ENCODE measurements at regions not wholly inside any gene's neighbourhood (a gene's known extent, or its start where the extent isn't known, plus 50 kb on each side); places are given as distances from the start of the nearest gene placed in this dataset.

GRCh38 chr5:124692950-124693349, 53.5 kb downstream of the ZNF608 start:
- Mint-ChIP-seq H3K4me1 (ENCODE audit: low read depth) (no peaks in the 10 kb centered on the region), H3K27ac (no peak overlapping the region), H3K4me3 (no peak overlapping the region), H3K36me3 (no peaks in the 10 kb centered on the region), H3K27me3 (no peaks in the 10 kb centered on the region), H3K9me3 (no peaks in the 10 kb centered on the region)
- intact Hi-C loops (cut with micrococcal nuclease) = no loop called here
- ChIA-PET POLR2A (interaction anchor here (0.7 kb wide), 1 partner anchor 1451 kb away, joined by 3 read pairs; no protein-coding TSS in a partner anchor), CTCF (no interaction called here)
- DNase-seq = no peak

GRCh38 chr5:124692324-124692723, 54.1 kb downstream of the ZNF608 start:
- Mint-ChIP-seq H3K27ac (no peak overlapping the region), H3K27me3 (no peaks in the 10 kb centered on the region), H3K9me3 (no peaks in the 10 kb centered on the region), H3K4me1 (ENCODE audit: low read depth) (no peaks in the 10 kb centered on the region), H3K36me3 (no peaks in the 10 kb centered on the region), H3K4me3 (no peak overlapping the region)
- intact Hi-C loops (cut with micrococcal nuclease) = no loop called here
- POLR2A ChIA-PET = no interaction called here
- CTCF ChIA-PET = no interaction called here
- DNase-seq = no peak

GRCh38 chr5:124689653-124690052, 56.8 kb downstream of the ZNF608 start:
- no peaks in the 10 kb centered on the region for H3K9me3 Mint-ChIP-seq
- POLR2A ChIA-PET = no interaction called here
- H3K27ac Mint-ChIP-seq = no peak overlapping the region
- no peaks in the 10 kb centered on the region for H3K36me3 Mint-ChIP-seq
- no peak overlapping the region for H3K4me3 Mint-ChIP-seq
- intact Hi-C loops (cut with micrococcal nuclease) = no loop called here
- DNase-seq = no peak
- H3K27me3 Mint-ChIP-seq = no peaks in the 10 kb centered on the region
- CTCF ChIA-PET = no interaction called here
- H3K4me1 Mint-ChIP-seq (ENCODE audit: low read depth) = no peaks in the 10 kb centered on the region

- no peak overlapping the region for H3K4me3 Mint-ChIP-seq
- no peaks in the 10 kb centered on the region for H3K36me3 Mint-ChIP-seq
- POLR2A ChIA-PET = no interaction called here
- intact Hi-C loops (cut with micrococcal nuclease) = no loop called here
- DNase-seq = no peak
- H3K4me1 Mint-ChIP-seq (ENCODE audit: low read depth) = no peaks in the 10 kb centered on the region
- no peak overlapping the region for H3K27ac Mint-ChIP-seq
- no peaks in the 10 kb centered on the region for H3K9me3 Mint-ChIP-seq
- no peaks in the 10 kb centered on the region for H3K27me3 Mint-ChIP-seq
- CTCF ChIA-PET = no interaction called here
Measured at GRCh38 chr5:124686239-124687004, 60.0 kb downstream of the ZNF608 start.

- intact Hi-C loops (cut with micrococcal nuclease) = no loop called here
Measured at GRCh38 chr5:124685404-124685930, 61.0 kb downstream of the ZNF608 start.

GRCh38 chr5:124683917-124684555, 62.4 kb downstream of the ZNF608 start:
- no peak overlapping the region for H3K4me3 Mint-ChIP-seq
- H3K27ac Mint-ChIP-seq = no peak overlapping the region
- ChIA-PET CTCF (no interaction called here), POLR2A (no interaction called here)
- DNase-seq = no peak
- H3K27me3 Mint-ChIP-seq = no peaks in the 10 kb centered on the region
- intact Hi-C loops (cut with micrococcal nuclease) = no loop called here
- H3K36me3 Mint-ChIP-seq = no peaks in the 10 kb centered on the region
- H3K9me3 Mint-ChIP-seq = peaks cover 2% of the 10 kb centered on the region
- H3K4me1 Mint-ChIP-seq (ENCODE audit: low read depth) = no peaks in the 10 kb centered on the region

More at GRCh38 chr5:124685404-124685930, 61.0 kb downstream of the ZNF608 start:
- H3K27me3 Mint-ChIP-seq = no peaks in the 10 kb centered on the region
- H3K27ac Mint-ChIP-seq = no peak overlapping the region
- no peaks in the 10 kb centered on the region for H3K4me1 Mint-ChIP-seq (ENCODE audit: low read depth)
- ChIA-PET CTCF (no interaction called here), POLR2A (no interaction called here)
- H3K9me3 Mint-ChIP-seq = peaks cover 2% of the 10 kb centered on the region
- no peak overlapping the region for H3K4me3 Mint-ChIP-seq
- no peaks in the 10 kb centered on the region for H3K36me3 Mint-ChIP-seq
- no peak for DNase-seq

GRCh38 chr5:124679578-124680199, 66.8 kb downstream of the ZNF608 start:
- Mint-ChIP-seq H3K36me3 (no peaks in the 10 kb centered on the region), H3K4me1 (ENCODE audit: low read depth) (no peaks in the 10 kb centered on the region), H3K4me3 (no peak overlapping the region), H3K27me3 (no peaks in the 10 kb centered on the region), H3K9me3 (peaks cover 2% of the 10 kb centered on the region), H3K27ac (no peak overlapping the region)
- intact Hi-C loops (cut with micrococcal nuclease) = no loop called here
- no peak for DNase-seq
- CTCF ChIA-PET = no interaction called here
- POLR2A ChIA-PET = no interaction called here

GRCh38 chr5:124678922-124679519, 67.4 kb downstream of the ZNF608 start:
- no peak for DNase-seq
- Mint-ChIP-seq H3K27ac (no peak overlapping the region), H3K4me3 (no peak overlapping the region), H3K4me1 (ENCODE audit: low read depth) (no peaks in the 10 kb centered on the region), H3K36me3 (no peaks in the 10 kb centered on the region), H3K9me3 (peaks cover 2% of the 10 kb centered on the region), H3K27me3 (no peaks in the 10 kb centered on the region)
- ChIA-PET CTCF (no interaction called here), POLR2A (no interaction called here)
- intact Hi-C loops (cut with micrococcal nuclease) = no loop called here

GRCh38 chr5:124678468-124678867, 68.0 kb downstream of the ZNF608 start:
- H3K4me1 Mint-ChIP-seq (ENCODE audit: low read depth) = no peaks in the 10 kb centered on the region
- DNase-seq = no peak
- ChIA-PET POLR2A (no interaction called here), CTCF (no interaction called here)
- no peaks in the 10 kb centered on the region for H3K27me3 Mint-ChIP-seq
- no peak overlapping the region for H3K27ac Mint-ChIP-seq
- peaks cover 2% of the 10 kb centered on the region for H3K9me3 Mint-ChIP-seq
- intact Hi-C loops (cut with micrococcal nuclease) = no loop called here
- H3K4me3 Mint-ChIP-seq = no peak overlapping the region
- no peaks in the 10 kb centered on the region for H3K36me3 Mint-ChIP-seq

GRCh38 chr5:124677374-124678351, 68.8 kb downstream of the ZNF608 start:
- DNase-seq = no peak
- Mint-ChIP-seq H3K9me3 (peaks cover 2% of the 10 kb centered on the region), H3K27me3 (no peaks in the 10 kb centered on the region), H3K4me3 (no peak overlapping the region), H3K36me3 (no peaks in the 10 kb centered on the region), H3K4me1 (ENCODE audit: low read depth) (no peaks in the 10 kb centered on the region), H3K27ac (no peak overlapping the region)
- ChIA-PET POLR2A (no interaction called here), CTCF (no interaction called here)
- intact Hi-C loops (cut with micrococcal nuclease) = no loop called here

GRCh38 chr5:124675931-124676846, 70.2 kb downstream of the ZNF608 start:
- intact Hi-C loops (cut with micrococcal nuclease) = no loop called here
- ChIA-PET CTCF (no interaction called here), POLR2A (no interaction called here)
- Mint-ChIP-seq H3K36me3 (no peaks in the 10 kb centered on the region), H3K4me1 (ENCODE audit: low read depth) (no peaks in the 10 kb centered on the region), H3K4me3 (no peak overlapping the region), H3K27me3 (no peaks in the 10 kb centered on the region), H3K9me3 (peaks cover 2% of the 10 kb centered on the region), H3K27ac (no peak overlapping the region)
- DNase-seq = no peak

Data from activated CD4-positive, alpha-beta memory T cell treated with anti-CD3 and anti-CD28 coated beads for 36 hours (primary cell).